NCI-H1417 treated with DMSO at 0.1 percent for 48 hours (cell line): ENCODE measurements at regions not wholly inside any gene's neighbourhood (a gene's known extent, or its start where the extent isn't known, plus 50 kb on each side); places are given as distances from the start of the nearest gene placed in this dataset.
"Not testable (repeated sequence)": the region's sequence is repeated elsewhere in the genome, so short reads cannot be mapped to it uniquely, and the experiment has no call there.

ENCODE experiments used
- DNase-seq: peaks from one replicate; lab custom pipeline; 2025; lab: John Stamatoyannopoulos, UW

GRCh38 chr13:66237411-66238062 is 992.6 kb downstream of the PCDH9 start:
- DNase-seq: no peak

- no peak for DNase-seq
These were observed 996.0 kb downstream of the PCDH9 start for GRCh38 chr13:66234159-66234558.

DNA sequence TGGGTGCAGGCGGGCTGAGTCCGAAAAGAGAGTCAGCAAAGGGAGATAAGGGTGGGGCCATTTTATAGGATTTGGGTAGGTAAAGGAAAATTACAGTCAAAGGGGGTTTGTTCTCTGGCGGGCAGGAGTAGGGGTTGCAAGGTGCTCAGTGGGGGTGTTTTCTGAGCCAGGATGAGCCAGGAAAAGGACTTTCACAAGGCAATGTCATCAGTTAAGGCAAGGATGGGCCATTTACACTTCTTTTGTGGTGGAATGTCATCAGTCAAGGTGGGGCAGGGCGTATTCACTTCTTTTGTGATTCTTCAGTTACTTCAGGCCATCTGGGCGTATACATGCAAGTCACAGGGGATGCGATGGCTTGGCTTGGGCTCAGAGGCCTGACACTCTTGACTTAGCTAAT is 998.2 kb downstream of the PCDH9 start:
- DNase-seq: not testable (repeated sequence)

DNA sequence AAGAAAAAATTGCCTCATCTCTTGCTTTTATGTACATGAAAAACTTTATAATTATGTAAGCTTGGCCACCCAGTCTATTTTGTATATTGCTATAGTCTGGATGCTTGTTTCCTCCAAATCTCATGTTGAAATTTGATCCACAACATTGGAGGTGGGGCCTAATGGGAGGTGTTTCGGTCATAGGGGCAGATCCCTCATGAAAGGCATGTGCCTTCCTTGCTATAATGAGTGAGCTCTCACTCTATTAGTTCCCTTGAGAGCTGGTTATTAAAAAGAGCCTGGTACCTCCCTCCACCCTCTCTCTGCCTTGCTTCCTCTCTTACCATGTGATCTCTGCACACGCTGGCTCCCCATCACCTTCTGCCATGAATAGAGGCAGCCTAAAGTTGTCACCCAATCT is 1005.1 kb downstream of the PCDH9 start:
- no peak for DNase-seq

DNA sequence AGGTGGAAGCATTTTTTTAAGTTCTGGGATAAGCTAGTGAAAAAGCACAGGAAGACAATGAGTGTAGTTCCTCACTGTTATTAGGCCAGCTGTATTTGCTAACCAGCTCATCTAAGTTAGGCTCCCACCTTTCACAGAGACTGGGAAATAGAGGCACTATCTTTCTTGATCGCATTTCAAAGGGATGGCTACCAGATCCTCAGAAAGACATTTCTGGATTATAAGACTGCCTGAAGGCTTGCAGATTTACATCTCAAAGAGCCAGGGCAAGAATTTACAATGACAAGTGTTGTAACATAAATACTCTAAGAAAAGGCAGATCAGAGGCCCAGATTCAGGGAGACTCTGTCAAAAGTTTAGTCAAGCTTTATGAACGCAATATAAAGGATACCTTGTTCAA is 1005.5 kb downstream of the PCDH9 start:
- no peak for DNase-seq

- DNase-seq: no peak
These were observed 1007.2 kb downstream of the PCDH9 start for GRCh38 chr13:66222926-66223325.

DNA sequence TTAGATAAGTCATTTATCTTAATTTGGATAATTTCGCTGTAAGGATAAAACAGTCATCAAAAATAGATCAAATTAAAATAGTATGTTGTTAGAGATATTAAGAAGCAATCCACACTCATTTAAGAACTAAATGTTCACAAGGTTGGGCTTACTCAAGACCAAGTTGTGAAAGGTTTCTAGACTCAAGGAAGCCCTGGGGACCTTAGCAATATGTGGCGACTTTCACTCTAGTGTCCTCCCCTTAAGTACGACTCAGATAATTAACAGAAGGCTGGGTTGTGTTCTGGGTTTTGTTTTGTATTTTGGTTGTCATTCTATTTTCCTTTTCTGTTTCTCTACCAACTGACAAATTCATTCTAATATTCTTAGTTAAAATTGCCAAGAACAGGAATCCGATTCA is 1008.0 kb downstream of the PCDH9 start:
- no peak for DNase-seq

DNA sequence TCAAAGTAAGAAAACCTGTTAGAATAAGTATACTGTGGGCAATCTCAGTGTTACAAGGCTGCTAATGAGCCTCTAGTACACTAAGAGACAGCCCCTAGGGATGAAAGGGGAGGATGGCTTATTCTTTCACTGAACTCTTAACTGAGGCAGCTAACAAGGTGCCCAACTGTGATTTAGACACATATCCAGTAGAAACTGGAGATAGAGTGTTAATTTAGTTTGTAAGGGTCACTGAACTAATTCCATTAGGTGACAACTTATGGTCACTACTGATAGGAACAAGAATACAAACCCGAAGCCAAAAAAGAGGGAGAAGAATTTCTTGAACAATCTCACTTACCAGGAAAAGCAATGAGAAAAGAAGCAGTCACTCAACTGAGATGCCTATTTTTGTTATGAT is 1010.6 kb downstream of the PCDH9 start:
- DNase-seq: no peak

DNA sequence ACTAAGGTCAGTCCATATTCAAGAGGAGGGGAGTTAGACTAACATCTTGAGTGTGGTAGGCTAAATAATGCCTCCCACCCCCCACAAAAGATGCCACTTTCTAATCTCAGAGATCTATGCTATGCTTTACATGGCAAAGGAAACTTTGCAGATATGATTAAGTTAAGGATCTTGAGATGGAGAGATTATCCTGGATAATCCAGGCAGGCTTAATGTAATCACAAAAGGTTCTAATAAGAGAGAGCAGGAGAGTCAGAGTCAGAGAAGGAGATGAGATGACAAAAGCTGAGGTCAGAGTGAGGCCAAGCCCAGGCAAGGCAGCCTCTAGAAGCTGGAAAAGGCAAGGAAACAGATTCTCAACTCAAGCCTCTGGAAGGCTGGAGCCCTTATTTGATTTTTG is 1011.6 kb downstream of the PCDH9 start:
- no peak for DNase-seq

DNA sequence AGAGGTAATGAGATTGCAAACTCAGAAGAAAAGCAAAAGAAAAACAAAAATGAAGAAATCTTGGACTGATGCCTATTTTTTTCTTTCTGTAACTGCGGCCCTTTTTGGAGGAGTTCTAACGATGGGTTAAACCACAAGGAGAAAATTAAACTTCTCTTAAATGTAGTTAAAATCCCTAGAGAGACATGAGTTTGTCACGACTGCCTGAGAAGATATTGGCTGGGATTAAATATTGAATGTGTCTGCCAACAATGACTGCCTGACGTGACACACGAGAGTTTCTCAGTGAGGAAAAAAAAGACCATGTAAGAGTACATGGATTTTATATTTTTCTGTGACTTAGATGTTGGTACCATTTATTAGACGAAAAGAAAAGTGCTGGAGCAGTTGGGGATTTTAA is 1013.4 kb downstream of the PCDH9 start:
- no peak for DNase-seq

DNA sequence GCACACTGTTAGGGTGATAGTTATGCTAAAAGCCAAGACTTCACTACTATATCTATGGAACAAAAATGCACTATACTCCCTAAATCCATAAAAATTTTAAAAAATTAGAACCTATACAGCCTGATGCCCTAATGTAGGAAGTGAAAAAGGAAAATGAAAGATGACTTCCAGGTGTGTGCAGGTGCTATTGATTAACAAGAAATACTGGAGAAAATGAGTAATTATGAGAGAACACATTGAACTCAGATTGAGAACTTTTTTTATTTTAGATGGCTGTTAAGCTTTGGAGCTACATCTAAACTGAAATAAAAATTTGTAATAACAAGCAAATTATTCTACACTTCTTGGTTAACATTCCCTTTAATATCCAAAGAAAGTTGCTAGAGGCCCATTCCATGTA is 1015.7 kb downstream of the PCDH9 start:
- no peak for DNase-seq

GRCh38 chr13:66212511-66212910 is 1017.6 kb downstream of the PCDH9 start:
- DNase-seq: no peak

GRCh38 chr13:66210677-66211076 is 1019.5 kb downstream of the PCDH9 start:
- DNase-seq: no peak

GRCh38 chr13:66208589-66208988 is 1021.5 kb downstream of the PCDH9 start:
- DNase-seq: no peak

DNA sequence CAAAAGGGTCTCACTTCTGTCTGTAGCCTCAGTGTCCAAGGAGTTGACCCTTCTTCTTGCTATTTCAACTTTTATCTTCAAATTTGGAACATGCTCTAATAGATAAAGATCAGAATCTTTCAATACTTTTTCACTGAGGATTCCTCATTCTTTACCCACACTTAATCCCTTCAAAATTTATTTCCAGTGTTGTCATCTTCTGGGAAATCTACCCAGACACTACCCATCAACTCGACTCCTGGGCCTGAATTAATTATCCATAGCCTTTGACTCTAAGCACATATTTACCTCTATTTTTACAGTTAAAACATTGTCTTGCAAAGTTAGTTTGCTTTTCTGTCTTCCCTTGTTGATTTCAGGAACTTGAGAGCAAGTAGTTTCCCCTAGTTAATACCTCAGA is 1022.5 kb downstream of the PCDH9 start:
- DNase-seq: no peak

GRCh38 chr13:66205807-66206206 is 1024.3 kb downstream of the PCDH9 start:
- no peak for DNase-seq

- no peak for DNase-seq
These were observed 1029.6 kb downstream of the PCDH9 start for GRCh38 chr13:66200555-66200954.

DNA sequence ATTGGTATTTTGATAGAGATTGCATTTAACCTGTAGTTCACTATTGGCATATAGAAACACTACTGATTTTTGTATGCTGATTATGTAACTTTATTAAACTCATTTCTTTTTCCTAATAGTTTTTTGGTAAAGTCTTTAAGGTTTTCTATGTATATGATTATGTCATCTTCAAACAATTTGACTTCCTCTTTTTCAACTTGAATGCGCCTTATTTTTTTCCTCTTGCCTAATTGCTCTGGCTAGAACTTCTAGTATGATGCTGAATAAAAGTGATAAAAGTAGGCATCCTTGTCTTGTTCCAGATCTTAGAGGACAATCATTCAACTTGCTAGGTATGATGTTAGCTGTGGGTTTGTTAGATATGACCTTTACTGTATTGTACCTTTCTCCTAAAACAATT is 1034.9 kb downstream of the PCDH9 start:
- no peak for DNase-seq

GRCh38 chr13:66189986-66190385 is 1040.2 kb downstream of the PCDH9 start:
- DNase-seq: no peak

DNA sequence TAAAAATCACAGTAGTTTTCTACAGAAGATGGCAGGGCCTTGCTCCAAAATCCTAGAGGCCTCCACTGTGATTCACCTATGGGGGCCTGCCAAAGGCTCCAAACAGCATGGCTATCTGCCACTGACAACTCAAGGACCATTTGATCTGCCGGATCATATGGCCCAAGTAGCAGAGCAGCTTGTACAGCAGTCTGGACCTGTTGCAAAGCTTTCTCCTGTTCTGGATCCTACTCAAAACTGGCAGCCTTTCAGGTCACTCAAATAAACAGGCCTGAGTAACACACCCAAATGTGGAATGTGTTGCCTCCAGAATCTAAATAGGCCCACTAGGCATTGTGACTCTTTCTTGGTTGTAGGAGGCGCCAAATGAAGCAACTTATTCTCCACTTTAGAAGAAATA is 1049.3 kb downstream of the PCDH9 start:
- no peak for DNase-seq

DNA sequence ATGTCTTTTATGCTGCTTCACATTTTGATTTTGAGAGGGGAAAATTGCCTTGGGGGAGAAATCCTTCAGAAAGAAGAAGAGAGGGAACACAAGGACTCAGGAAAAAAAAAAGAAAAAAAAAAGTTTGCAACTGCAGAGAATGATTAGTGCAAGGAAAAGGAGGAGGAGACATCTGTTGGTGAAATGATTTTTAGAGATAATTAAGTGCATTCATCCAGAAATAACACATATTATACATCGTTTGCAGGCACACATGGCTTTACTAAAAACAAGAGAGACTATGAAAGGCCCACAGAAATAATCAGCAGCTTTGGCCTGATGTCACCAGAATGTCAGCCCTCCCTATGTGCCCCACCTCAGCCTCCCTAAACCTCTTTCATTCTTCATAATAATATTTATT is 1058.2 kb downstream of the PCDH9 start:
- peak; percentile 42 for DNase-seq

DNA sequence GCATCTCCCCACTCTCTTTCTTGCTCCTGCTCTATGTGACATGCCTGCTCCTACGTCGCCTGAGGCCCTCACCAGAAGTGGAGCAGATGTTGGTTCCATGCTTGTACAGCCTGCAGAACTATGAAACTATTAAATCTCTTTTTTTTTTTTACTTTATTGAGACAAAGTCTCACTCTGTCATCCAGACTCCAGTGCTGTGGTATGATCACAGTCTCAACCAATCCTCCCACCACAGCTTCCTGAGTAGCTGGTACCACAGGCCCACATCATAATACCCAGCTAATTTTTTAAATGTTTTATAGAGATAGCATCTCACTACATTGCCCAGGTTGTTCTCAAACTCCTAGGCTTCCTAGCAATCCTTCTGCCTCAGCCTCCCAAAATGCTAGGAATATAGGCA is 1067.7 kb downstream of the PCDH9 start:
- DNase-seq: no peak

DNA sequence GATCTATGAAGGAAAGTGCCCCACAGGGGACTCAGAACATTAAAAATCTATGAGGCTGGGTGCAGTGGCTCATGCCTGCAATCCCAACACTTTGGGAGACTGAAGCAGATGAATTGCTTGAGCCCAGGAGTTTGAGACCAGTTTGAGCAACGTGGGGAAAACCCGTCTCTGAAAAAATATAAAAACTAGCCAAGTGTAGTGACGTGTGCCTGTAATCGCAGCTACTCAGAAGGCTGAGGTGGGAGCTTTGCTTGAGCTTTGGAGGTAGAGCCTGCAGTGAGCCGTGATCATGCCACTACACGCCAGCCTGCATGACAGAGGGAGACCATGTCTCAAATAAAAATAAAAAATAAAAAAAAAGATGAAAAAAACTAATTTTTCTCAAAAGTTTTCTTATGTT is 1070.6 kb downstream of the PCDH9 start:
- DNase-seq: no peak

GRCh38 chr13:66154976-66155375 is 1075.2 kb downstream of the PCDH9 start:
- no peak for DNase-seq

GRCh38 chr13:66154354-66154753 is 1075.8 kb downstream of the PCDH9 start:
- no peak for DNase-seq
